ENCODE measurements at regions not wholly inside any gene's neighbourhood (a gene's known extent, or its start where the extent isn't known, plus 50 kb on each side); places are given as distances from the start of the nearest gene placed in this dataset.

DNA sequence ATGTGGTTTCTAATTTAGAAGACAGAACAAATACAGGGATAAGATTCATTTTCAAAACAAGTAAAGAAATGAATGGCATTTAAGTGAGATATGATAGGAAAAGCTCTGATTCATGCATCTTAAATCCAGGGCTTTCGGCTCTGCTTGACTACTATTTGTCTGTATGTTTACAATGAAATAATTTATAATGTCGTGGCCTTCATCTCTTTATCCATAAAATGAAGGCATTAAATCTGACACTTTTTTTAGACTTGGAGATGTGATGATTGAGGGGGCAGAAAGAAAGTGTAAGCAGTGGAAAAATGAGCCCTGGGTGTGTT lies 115.7 kb upstream of the KIT start:
- Histone ChIP-seq H3K4me1 (peaks cover 4 to 10% (median 6%) of the 10 kb centered on the region in 4 donors), H3K36me3 (no peaks in the 10 kb centered on the region), H3K27ac (no peak overlapping the region), H3K27me3 (no peaks in the 10 kb centered on the region), H3K9me3 (no peaks in the 10 kb centered on the region), H3K4me3 (no peak overlapping the region)
- DNase-seq (no peak), ATAC-seq (ENCODE audit: low FRiP score in 2 of 2) (no peak)
- no peak for TF ChIP-seq POLR2A (IDR thresholded peaks at IDR 0.05)
- TF ChIP-seq, protein P1, sequence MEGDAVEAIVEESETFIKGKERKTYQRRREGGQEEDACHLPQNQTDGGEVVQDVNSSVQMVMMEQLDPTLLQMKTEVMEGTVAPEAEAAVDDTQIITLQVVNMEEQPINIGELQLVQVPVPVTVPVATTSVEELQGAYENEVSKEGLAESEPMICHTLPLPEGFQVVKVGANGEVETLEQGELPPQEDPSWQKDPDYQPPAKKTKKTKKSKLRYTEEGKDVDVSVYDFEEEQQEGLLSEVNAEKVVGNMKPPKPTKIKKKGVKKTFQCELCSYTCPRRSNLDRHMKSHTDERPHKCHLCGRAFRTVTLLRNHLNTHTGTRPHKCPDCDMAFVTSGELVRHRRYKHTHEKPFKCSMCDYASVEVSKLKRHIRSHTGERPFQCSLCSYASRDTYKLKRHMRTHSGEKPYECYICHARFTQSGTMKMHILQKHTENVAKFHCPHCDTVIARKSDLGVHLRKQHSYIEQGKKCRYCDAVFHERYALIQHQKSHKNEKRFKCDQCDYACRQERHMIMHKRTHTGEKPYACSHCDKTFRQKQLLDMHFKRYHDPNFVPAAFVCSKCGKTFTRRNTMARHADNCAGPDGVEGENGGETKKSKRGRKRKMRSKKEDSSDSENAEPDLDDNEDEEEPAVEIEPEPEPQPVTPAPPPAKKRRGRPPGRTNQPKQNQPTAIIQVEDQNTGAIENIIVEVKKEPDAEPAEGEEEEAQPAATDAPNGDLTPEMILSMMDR (IDR thresholded peaks at IDR 0.05): no peak
- no peak for TF ChIP-seq POLR2AphosphoS5 (IDR thresholded peaks at IDR 0.05)
- TF ChIP-seq EP300 (IDR thresholded peaks at IDR 0.05): no peak
- WGBS, 2 donors: 66 to 75% methylated on average over 2 of the region's 2 CpGs

DNA sequence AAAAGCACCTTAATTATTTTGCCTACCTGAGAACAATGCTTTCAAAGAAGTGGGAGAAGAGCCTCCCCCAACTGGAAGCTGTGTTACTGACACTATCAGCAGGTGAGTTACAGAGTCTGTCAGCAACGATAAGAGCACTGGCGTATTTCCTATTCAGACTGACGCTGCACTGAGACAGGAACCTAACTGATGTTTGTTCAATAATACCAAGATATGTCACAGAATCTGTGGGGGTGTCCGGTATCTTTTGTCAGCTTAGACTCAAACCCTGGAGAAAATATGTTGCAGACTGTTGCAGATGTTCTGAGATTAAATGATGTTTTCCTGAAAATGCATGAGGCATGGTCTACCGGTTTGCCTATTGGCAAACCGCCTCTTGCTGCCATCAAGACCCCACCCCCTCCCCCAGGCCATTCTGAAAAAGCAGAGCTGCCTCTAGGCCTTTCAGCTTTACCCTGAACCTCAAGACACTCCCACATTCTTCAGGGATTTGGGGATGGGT lies 115.2 kb upstream of the KIT start:
- Histone ChIP-seq H3K27me3 (no peaks in the 10 kb centered on the region), H3K27ac (no peak overlapping the region), H3K4me1 (peaks cover 4 to 10% (median 6%) of the 10 kb centered on the region in 4 donors), H3K9me3 (no peaks in the 10 kb centered on the region), H3K4me3 (no peak overlapping the region), H3K36me3 (no peaks in the 10 kb centered on the region)
- TF ChIP-seq POLR2A (IDR thresholded peaks at IDR 0.05) (no peak), POLR2AphosphoS5 (IDR thresholded peaks at IDR 0.05) (no peak), EP300 (IDR thresholded peaks at IDR 0.05) (no peak)
- TF ChIP-seq, protein P1 (IDR thresholded peaks at IDR 0.05): no peak
- DNase-seq (no peak), ATAC-seq (ENCODE audit: low FRiP score in 2 of 2) (no peak)
- WGBS, 2 donors: 47 to 50% methylated on average over 6 of the region's 6 CpGs

DNA sequence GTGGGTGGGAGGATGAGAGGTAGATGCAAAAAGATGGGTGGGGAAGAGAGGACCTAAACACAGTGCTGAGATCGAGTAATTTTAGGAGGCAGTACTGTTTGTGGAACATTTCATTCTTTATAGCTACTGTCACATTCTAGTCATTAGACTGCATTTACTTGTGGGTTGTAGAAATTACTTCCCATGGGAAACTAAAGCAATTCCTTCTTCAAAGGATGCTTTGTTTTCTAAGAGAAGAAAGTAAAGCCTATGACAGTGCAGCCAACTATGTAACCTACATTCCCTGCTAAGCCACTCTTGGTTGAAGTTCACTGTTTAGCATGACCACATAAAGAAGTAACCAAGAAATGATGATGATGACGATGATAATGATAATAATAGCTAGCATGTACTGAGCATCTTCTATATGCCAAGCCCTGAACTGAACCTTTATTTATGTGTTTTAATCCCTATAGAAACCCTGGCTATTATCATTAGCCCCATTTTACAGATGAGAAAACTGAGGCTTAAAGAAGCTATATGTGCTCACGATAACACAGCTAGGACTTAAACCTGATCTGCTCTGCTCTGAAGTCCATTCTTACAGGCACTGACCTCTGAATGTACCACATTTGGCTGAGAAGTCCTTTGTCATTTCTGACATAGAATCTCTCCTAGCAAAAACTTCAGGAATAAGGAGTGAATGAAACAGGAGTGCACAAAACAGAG lies 114.5 kb upstream of the KIT start:
- H3K4me1 ChIP-seq: peaks cover 4 to 10% (median 6%) of the 10 kb centered on the region in 4 donors
- ATAC-seq (ENCODE audit: low FRiP score in 2 of 2) (no peak), DNase-seq (no peak)
- 87 to 93% methylated on average over 3 of the region's 3 CpGs for WGBS, 2 donors
- H3K9me3 ChIP-seq: no peaks in the 10 kb centered on the region
- no peak overlapping the region for H3K4me3 ChIP-seq
- no peaks in the 10 kb centered on the region for H3K36me3 ChIP-seq
- no peak overlapping the region for H3K27ac ChIP-seq
- TF ChIP-seq POLR2AphosphoS5 (IDR thresholded peaks at IDR 0.05) (no peak), EP300 (IDR thresholded peaks at IDR 0.05) (no peak), POLR2A (IDR thresholded peaks at IDR 0.05) (no peak)
- TF ChIP-seq, protein P1 (IDR thresholded peaks at IDR 0.05): no peak
- no peaks in the 10 kb centered on the region for H3K27me3 ChIP-seq

DNA sequence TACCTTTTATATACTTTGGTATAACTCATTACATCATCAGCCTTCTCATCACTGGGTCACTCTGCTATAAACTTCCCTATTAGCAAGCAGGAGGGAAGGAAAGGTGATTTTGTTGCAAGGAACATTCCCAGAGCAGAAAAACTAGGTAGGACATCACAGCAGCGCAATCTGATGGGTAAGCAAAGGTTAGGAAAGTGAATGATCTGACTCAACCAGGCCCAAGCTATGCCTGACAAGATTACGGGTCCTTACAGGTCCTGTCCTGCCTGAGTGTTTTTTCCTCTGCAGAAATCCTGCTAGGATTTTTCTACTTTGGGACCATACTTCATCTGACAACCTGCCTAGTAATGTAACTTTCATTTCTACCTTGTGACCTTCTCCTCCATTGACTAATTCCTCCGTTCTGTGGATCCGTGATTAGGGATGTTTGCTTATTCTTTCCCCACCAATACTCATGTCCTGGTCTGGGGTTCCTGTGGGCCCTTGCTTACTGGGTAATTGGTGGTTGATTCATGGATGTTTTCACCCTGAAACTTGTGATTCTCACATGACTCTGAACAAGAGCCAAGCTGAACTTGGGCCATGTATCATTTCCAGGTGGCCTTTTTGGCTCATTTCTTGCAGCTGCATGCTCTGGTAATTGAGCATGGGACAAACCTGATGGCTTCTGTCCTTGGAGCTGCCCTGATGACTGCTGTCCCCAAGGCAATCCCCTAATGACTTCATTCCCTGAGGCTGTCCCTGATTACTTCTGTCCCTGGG lies 111.9 kb upstream of the KIT start:
- Histone ChIP-seq H3K27ac (no peak overlapping the region), H3K9me3 (no peaks in the 10 kb centered on the region), H3K4me3 (no peak overlapping the region), H3K4me1 (peaks cover 0 to 5% (median 0%) of the 10 kb centered on the region in 4 donors), H3K36me3 (no peaks in the 10 kb centered on the region), H3K27me3 (no peaks in the 10 kb centered on the region)
- WGBS, 2 donors: 94 to 95% methylated on average over 4 of the region's 4 CpGs
- no peak for ATAC-seq (ENCODE audit: low FRiP score in 2 of 2)
- DNase-seq: no peak
- TF ChIP-seq POLR2AphosphoS5 (IDR thresholded peaks at IDR 0.05) (no peak), EP300 (IDR thresholded peaks at IDR 0.05) (no peak), POLR2A (IDR thresholded peaks at IDR 0.05) (no peak)
- TF ChIP-seq, protein P1 (IDR thresholded peaks at IDR 0.05): no peak

Measured in upper lobe of left lung (tissue), 6 donors.